ENCODE measurements at regions not wholly inside any gene's neighbourhood (a gene's known extent, or its start where the extent isn't known, plus 50 kb on each side); places are given as distances from the start of the nearest gene placed in this dataset.

- H3K27ac ChIP-seq (ENCODE audit: low read depth, low read length), result no peak overlapping the region
- H2BK120ac ChIP-seq (ENCODE audit: insufficient read depth, low read length, poor library complexity), result no peak overlapping the region
- no peak overlapping the region for H4K12ac ChIP-seq (ENCODE audit: low read depth, low read length)
- H3K9ac ChIP-seq (ENCODE audit: low read length), result no peak overlapping the region
- H3K4me2 ChIP-seq (ENCODE audit: low read length), result no peak overlapping the region
- H3K18ac ChIP-seq (ENCODE audit: low read length), result no peak overlapping the region
- H3K79me1 ChIP-seq (ENCODE audit: low read length), result peaks cover 3% of the 10 kb centered on the region
- H2BK5ac ChIP-seq (ENCODE audit: low read depth, low read length, poor library complexity), result no peak overlapping the region
- H2AFZ ChIP-seq (ENCODE audit: insufficient read depth, low read length, poor library complexity), result no peak overlapping the region
- no peak overlapping the region for H3K23ac ChIP-seq (ENCODE audit: low read length)
- peaks cover 3 to 5% of the 10 kb centered on the region in 2 experiments for H3K4me1 ChIP-seq (ENCODE audit: control insufficient read depth in 1 of 2, insufficient read depth in 2 of 2, low read length in 2 of 2)
- no peak overlapping the region for H4K8ac ChIP-seq (ENCODE audit: low read depth, low read length)
- no peak overlapping the region for H2BK12ac ChIP-seq (ENCODE audit: low read length)
- DNase-seq, result no peak
- H3K4me3 ChIP-seq (ENCODE audit: low read depth, low read length), result no peak overlapping the region
- H3K79me2 ChIP-seq (ENCODE audit: control insufficient read depth, insufficient read depth, low read length, poor library complexity), result no peaks in the 10 kb centered on the region
- H3K36me3 ChIP-seq (ENCODE audit: control insufficient read depth in 1 of 2, insufficient read depth in 2 of 2, low read length in 2 of 2), result no peaks in the 10 kb centered on the region
- no peak overlapping the region for H3K14ac ChIP-seq (ENCODE audit: low read length)
- no peaks in the 10 kb centered on the region for H3K27me3 ChIP-seq (ENCODE audit: insufficient read depth, low read length)
- WGBS (ENCODE audit: extremely low coverage, insufficient coverage, insufficient read length), result no CpG with 5 or more reads among the region's 7 CpGs
- H4K91ac ChIP-seq (ENCODE audit: low read depth, low read length), result no peak overlapping the region
- no peak overlapping the region for H2AK5ac ChIP-seq (ENCODE audit: low read length)
- H3K4ac ChIP-seq (ENCODE audit: low read depth, low read length), result no peak overlapping the region
- no peaks in the 10 kb centered on the region for H3K9me3 ChIP-seq (ENCODE audit: insufficient read depth, low read depth, low read length)
Measured at GRCh38 chr4:26051240-26051639, 137.2 kb downstream of the SMIM20 start.

GRCh38 chr4:26052663-26053541, 138.9 kb downstream of the SMIM20 start:
- Histone ChIP-seq H3K23ac (ENCODE audit: low read length) (no peak overlapping the region), H3K36me3 (ENCODE audit: control insufficient read depth in 1 of 2, insufficient read depth in 2 of 2, low read length in 2 of 2) (no peaks in the 10 kb centered on the region), H3K9me3 (ENCODE audit: insufficient read depth, low read depth, low read length) (no peaks in the 10 kb centered on the region), H3K18ac (ENCODE audit: low read length) (no peak overlapping the region), H3K4me1 (ENCODE audit: control insufficient read depth in 1 of 2, insufficient read depth in 2 of 2, low read length in 2 of 2) (peaks cover 3 to 5% of the 10 kb centered on the region in 2 experiments), H3K79me2 (ENCODE audit: control insufficient read depth, insufficient read depth, low read length, poor library complexity) (no peaks in the 10 kb centered on the region), H3K14ac (ENCODE audit: low read length) (no peak overlapping the region), H2AK5ac (ENCODE audit: low read length) (no peak overlapping the region), H3K9ac (ENCODE audit: low read length) (no peak overlapping the region), H4K12ac (ENCODE audit: low read depth, low read length) (no peak overlapping the region), H2BK5ac (ENCODE audit: low read depth, low read length, poor library complexity) (no peak overlapping the region), H3K27me3 (ENCODE audit: insufficient read depth, low read length) (no peaks in the 10 kb centered on the region), H4K8ac (ENCODE audit: low read depth, low read length) (no peak overlapping the region), H2AFZ (ENCODE audit: insufficient read depth, low read length, poor library complexity) (no peak overlapping the region), H2BK120ac (ENCODE audit: insufficient read depth, low read length, poor library complexity) (no peak overlapping the region), H3K27ac (ENCODE audit: low read depth, low read length) (no peak overlapping the region), H4K91ac (ENCODE audit: low read depth, low read length) (no peak overlapping the region), H3K4me2 (ENCODE audit: low read length) (no peak overlapping the region), H3K4me3 (ENCODE audit: low read depth, low read length) (no peak overlapping the region), H3K4ac (ENCODE audit: low read depth, low read length) (no peak overlapping the region), H2BK12ac (ENCODE audit: low read length) (no peak overlapping the region), H3K79me1 (ENCODE audit: low read length) (peaks cover 3% of the 10 kb centered on the region)
- no peak for DNase-seq
- no CpG with 5 or more reads among the region's 9 CpGs for WGBS (ENCODE audit: extremely low coverage, insufficient coverage, insufficient read length)

GRCh38 chr4:26053761-26054160, 139.7 kb downstream of the SMIM20 start:
- Histone ChIP-seq H3K9ac (ENCODE audit: low read length) (no peak overlapping the region), H3K36me3 (ENCODE audit: control insufficient read depth in 1 of 2, insufficient read depth in 2 of 2, low read length in 2 of 2) (no peaks in the 10 kb centered on the region)
- WGBS (ENCODE audit: extremely low coverage, insufficient coverage, insufficient read length), result no CpG with 5 or more reads among the region's 4 CpGs

GRCh38 chr4:26055855-26056254, 141.8 kb downstream of the SMIM20 start:
- Histone ChIP-seq H3K79me2 (ENCODE audit: control insufficient read depth, insufficient read depth, low read length, poor library complexity) (no peaks in the 10 kb centered on the region), H2BK120ac (ENCODE audit: insufficient read depth, low read length, poor library complexity) (no peak overlapping the region), H3K14ac (ENCODE audit: low read length) (no peak overlapping the region), H3K36me3 (ENCODE audit: control insufficient read depth in 1 of 2, insufficient read depth in 2 of 2, low read length in 2 of 2) (no peaks in the 10 kb centered on the region), H3K9me3 (ENCODE audit: insufficient read depth, low read depth, low read length) (no peaks in the 10 kb centered on the region), H3K4me2 (ENCODE audit: low read length) (no peak overlapping the region), H2AK5ac (ENCODE audit: low read length) (no peak overlapping the region), H3K4ac (ENCODE audit: low read depth, low read length) (no peak overlapping the region), H4K8ac (ENCODE audit: low read depth, low read length) (no peak overlapping the region), H4K12ac (ENCODE audit: low read depth, low read length) (no peak overlapping the region), H3K23ac (ENCODE audit: low read length) (no peak overlapping the region), H3K27ac (ENCODE audit: low read depth, low read length) (no peak overlapping the region), H2AFZ (ENCODE audit: insufficient read depth, low read length, poor library complexity) (no peak overlapping the region), H3K4me3 (ENCODE audit: low read depth, low read length) (no peak overlapping the region), H3K4me1 (ENCODE audit: control insufficient read depth in 1 of 2, insufficient read depth in 2 of 2, low read length in 2 of 2) (no peaks in the 10 kb centered on the region), H3K18ac (ENCODE audit: low read length) (no peak overlapping the region), H4K91ac (ENCODE audit: low read depth, low read length) (no peak overlapping the region), H3K9ac (ENCODE audit: low read length) (no peak overlapping the region), H2BK12ac (ENCODE audit: low read length) (no peak overlapping the region), H2BK5ac (ENCODE audit: low read depth, low read length, poor library complexity) (no peak overlapping the region), H3K79me1 (ENCODE audit: low read length) (no peaks in the 10 kb centered on the region), H3K27me3 (ENCODE audit: insufficient read depth, low read length) (no peaks in the 10 kb centered on the region)
- no CpG with 5 or more reads among the region's 5 CpGs for WGBS (ENCODE audit: extremely low coverage, insufficient coverage, insufficient read length)
- DNase-seq, result no peak

More at GRCh38 chr4:26053761-26054160, 139.7 kb downstream of the SMIM20 start:
- no peak overlapping the region for H4K8ac ChIP-seq (ENCODE audit: low read depth, low read length)
- no peak overlapping the region for H3K4me3 ChIP-seq (ENCODE audit: low read depth, low read length)
- no peak overlapping the region for H3K18ac ChIP-seq (ENCODE audit: low read length)
- H2BK12ac ChIP-seq (ENCODE audit: low read length), result no peak overlapping the region
- H3K4me2 ChIP-seq (ENCODE audit: low read length), result no peak overlapping the region
- H2AK5ac ChIP-seq (ENCODE audit: low read length), result no peak overlapping the region
- no peak overlapping the region for H3K23ac ChIP-seq (ENCODE audit: low read length)
- no peak overlapping the region for H4K91ac ChIP-seq (ENCODE audit: low read depth, low read length)
- DNase-seq, result no peak
- H3K79me2 ChIP-seq (ENCODE audit: control insufficient read depth, insufficient read depth, low read length, poor library complexity), result no peaks in the 10 kb centered on the region
- no peak overlapping the region for H2AFZ ChIP-seq (ENCODE audit: insufficient read depth, low read length, poor library complexity)
- H3K9me3 ChIP-seq (ENCODE audit: insufficient read depth, low read depth, low read length), result no peaks in the 10 kb centered on the region
- H3K14ac ChIP-seq (ENCODE audit: low read length), result no peak overlapping the region
- H2BK120ac ChIP-seq (ENCODE audit: insufficient read depth, low read length, poor library complexity), result no peak overlapping the region
- no peaks in the 10 kb centered on the region for H3K4me1 ChIP-seq (ENCODE audit: control insufficient read depth in 1 of 2, insufficient read depth in 2 of 2, low read length in 2 of 2)
- no peaks in the 10 kb centered on the region for H3K79me1 ChIP-seq (ENCODE audit: low read length)
- H3K27ac ChIP-seq (ENCODE audit: low read depth, low read length), result no peak overlapping the region
- H2BK5ac ChIP-seq (ENCODE audit: low read depth, low read length, poor library complexity), result no peak overlapping the region
- no peak overlapping the region for H4K12ac ChIP-seq (ENCODE audit: low read depth, low read length)
- no peaks in the 10 kb centered on the region for H3K27me3 ChIP-seq (ENCODE audit: insufficient read depth, low read length)
- no peak overlapping the region for H3K4ac ChIP-seq (ENCODE audit: low read depth, low read length)
